CD14-positive monocyte (primary cell): ENCODE measurements at regions not wholly inside any gene's neighbourhood (a gene's known extent, or its start where the extent isn't known, plus 50 kb on each side); places are given as distances from the start of the nearest gene placed in this dataset.

ENCODE experiments used
- DNase-seq, 3 donors: peaks; one replicate each; pipeline ENCODE4 v3.0.0-alpha.2; 2011 to 2022
- H2AFZ ChIP-seq: 2 replicates; pipeline ENCODE4 v1.6.0; 2012; ENCODE audit warnings: mild to moderate bottlenecking, low read depth, low read length, inconsistent platforms; ENCODE audit not compliant: insufficient read depth, poor library complexity, severe bottlenecking
- H3K27ac ChIP-seq, 2 donors: 1 replicate in 1 of 2; 2 replicates in 1 of 2; pipeline ENCODE4 v1.5.1; 2012 to 2013; ENCODE audit warnings: low read length in 2 of 2, control low read depth in 1 of 2, inconsistent platforms in 1 of 2, low read depth in 1 of 2, mild to moderate bottlenecking in 1 of 2
- H3K27me3 ChIP-seq, 2 donors: one replicate each; pipeline versions ENCODE4 v1.6.0 to v1.6.1; 2011 to 2013; ENCODE audit warnings: low read length in 2 of 2; ENCODE audit not compliant: control insufficient read depth in 2 of 2, insufficient read depth in 2 of 2
- H3K36me3 ChIP-seq, 2 donors: replicated peaks in 1 of 2; 1 replicate in 1 of 2; 2 replicates in 1 of 2; pipeline versions ENCODE4 v1.5.1 to v1.6.1; 2012 to 2013; ENCODE audit warnings: low read length in 2 of 2, control low read depth in 1 of 2, inconsistent platforms in 1 of 2, mild to moderate bottlenecking in 1 of 2; ENCODE audit not compliant: insufficient read depth in 2 of 2, control insufficient read depth in 1 of 2
- H3K4me1 ChIP-seq, 2 donors: 1 replicate in 1 of 2; 2 replicates in 1 of 2; pipeline versions ENCODE4 v1.5.1 to v1.6.1; 2012 to 2013; ENCODE audit warnings: low read length in 2 of 2, control low read depth in 1 of 2, inconsistent platforms in 1 of 2, mild to moderate bottlenecking in 1 of 2, moderate library complexity in 1 of 2; ENCODE audit not compliant: insufficient read depth in 2 of 2, control insufficient read depth in 1 of 2
- H3K4me2 ChIP-seq: replicated peaks from 2 replicates; pipeline ENCODE3; 2012; ENCODE audit warnings: low read length, moderate library complexity, mild to moderate bottlenecking; ENCODE audit not compliant: poor library complexity, severe bottlenecking; ENCODE audit errors: extremely low read depth
- H3K4me3 ChIP-seq, 3 experiments: fragments of 200-600 bp in 1 of 3; sonication (generic) in 1 of 3; replicated peaks in 1 of 3; 1 replicate in 2 of 3; 2 replicates in 1 of 3; pipeline ENCODE4 v1.5.1; 2011 to 2013; ENCODE audit warnings: low read length in 3 of 3, mild to moderate bottlenecking in 3 of 3, control low read depth in 2 of 3, low read depth in 2 of 3, inconsistent platforms in 1 of 3, moderate library complexity in 1 of 3
- H3K79me2 ChIP-seq: 2 replicates; pipeline ENCODE4 v1.6.0; 2012; ENCODE audit warnings: mild to moderate bottlenecking, control low read depth, inconsistent platforms, low read length, moderate library complexity; ENCODE audit not compliant: insufficient read depth
- H3K9ac ChIP-seq: 2 replicates; pipeline ENCODE4 v1.6.0; 2017; ENCODE audit warnings: low read length, mild to moderate bottlenecking; ENCODE audit not compliant: insufficient read depth, poor library complexity, severe bottlenecking
- H3K9me3 ChIP-seq, 2 donors: replicated peaks in 1 of 2; 1 replicate in 1 of 2; 2 replicates in 1 of 2; pipeline versions ENCODE4 v1.5.1 to v1.6.1; 2012 to 2013; ENCODE audit warnings: low read length in 2 of 2, control low read depth in 1 of 2; ENCODE audit not compliant: control insufficient read depth in 1 of 2, insufficient read depth in 1 of 2
- H4K20me1 ChIP-seq: 2 replicates; pipeline ENCODE4 v1.6.0; 2012; ENCODE audit warnings: mild to moderate bottlenecking, low read length, control low read depth, moderate library complexity; ENCODE audit not compliant: insufficient read depth
- H3K27ac Mint-ChIP-seq, 7 donors: one replicate each; pipeline ENCODE4 v1.8.0; 2020; ENCODE audit warnings: mild to moderate bottlenecking in 7 of 7, mixed read lengths in 7 of 7, moderate library complexity in 6 of 7, inconsistent platforms in 2 of 7
- H3K27me3 Mint-ChIP-seq, 3 donors: one replicate each; pipeline ENCODE4 v1.8.0; 2021 to 2022; ENCODE audit warnings: low read depth in 3 of 3, mild to moderate bottlenecking in 3 of 3, mixed read lengths in 3 of 3, moderate library complexity in 3 of 3, inconsistent platforms in 1 of 3
- H3K36me3 Mint-ChIP-seq, 2 donors: one replicate each; pipeline ENCODE4 v1.8.0; 2020; ENCODE audit warnings: mixed read lengths in 2 of 2, inconsistent platforms in 1 of 2, mild to moderate bottlenecking in 1 of 2
- H3K4me1 Mint-ChIP-seq: one replicate; pipeline ENCODE4 v1.8.0; 2020; ENCODE audit warnings: mild to moderate bottlenecking, mixed read lengths
- H3K4me3 Mint-ChIP-seq, 2 donors: one replicate each; pipeline ENCODE4 v1.8.0; 2020; ENCODE audit warnings: mild to moderate bottlenecking in 2 of 2, mixed read lengths in 2 of 2, moderate library complexity in 1 of 2
- H3K9me3 Mint-ChIP-seq, 7 donors: one replicate each; pipeline ENCODE4 v1.8.0; 2020 to 2022; ENCODE audit warnings: mixed read lengths in 7 of 7, mild to moderate bottlenecking in 6 of 7, moderate library complexity in 6 of 7, inconsistent platforms in 2 of 7
- CTCF ChIP-seq: fragments of 200-600 bp; IDR thresholded peaks from one replicate; pipeline ENCODE4 v1.8.0; 2022; ENCODE audit warnings: antibody characterized with exemption, mild to moderate bottlenecking
- WGBS: methylation state at CpG from one replicate; pipeline ENCODE4 v1.1.5; 2013; ENCODE audit warnings: missing lambda C conversion rate; ENCODE audit not compliant: insufficient coverage; 5-methylcytosine and 5-hydroxymethylcytosine counted together
- intact Hi-C, 2 donors: fragments of 100-400 bp; cut with micrococcal nuclease; formaldehyde crosslinking; loops; one replicate each; pipeline versions ENCODE4 v1.15.0 to v1.15.1; 2023

- H3K4me3 Mint-ChIP-seq = no peak overlapping the region
- peaks cover 0 to 13% (median 0%) of the 10 kb centered on the region in 7 donors for H3K9me3 Mint-ChIP-seq
- no peaks in the 10 kb centered on the region for H3K36me3 ChIP-seq
- 52% methylated on average over 2 of the region's 7 CpGs for WGBS
- peaks cover 6 to 9% of the 10 kb centered on the region in 2 donors for H3K9me3 ChIP-seq
- H3K79me2 ChIP-seq = no peaks in the 10 kb centered on the region
- no peak overlapping the region for H3K9ac ChIP-seq
- TF ChIP-seq CTCF = no peak
- no peaks in the 10 kb centered on the region for H3K4me1 Mint-ChIP-seq
- no peak overlapping the region for H3K4me3 ChIP-seq
- no peak for DNase-seq
- no peak overlapping the region for H3K27ac Mint-ChIP-seq
- H3K4me2 ChIP-seq = no peak overlapping the region
- no peaks in the 10 kb centered on the region for H4K20me1 ChIP-seq
- no peaks in the 10 kb centered on the region for H3K4me1 ChIP-seq
- peaks cover 0 to 2% (median 0%) of the 10 kb centered on the region in 3 donors for H3K27me3 Mint-ChIP-seq
- intact Hi-C loops = no loop called here
- no peaks in the 10 kb centered on the region for H3K27me3 ChIP-seq
- H3K36me3 Mint-ChIP-seq = no peaks in the 10 kb centered on the region
- H3K27ac ChIP-seq = no peak overlapping the region
- H2AFZ ChIP-seq = no peak overlapping the region
Observed at GRCh38 chr13:54394085-54394700, 1365.6 kb downstream of the OLFM4 start.

GRCh38 chr13:54394908-54395307 lies 1366.3 kb downstream of the OLFM4 start:
- Histone ChIP-seq H3K27ac (no peak overlapping the region), H3K36me3 (no peaks in the 10 kb centered on the region), H3K27me3 (no peaks in the 10 kb centered on the region), H3K4me3 (no peak overlapping the region), H3K9me3 (peaks cover 6 to 9% of the 10 kb centered on the region in 2 donors), H4K20me1 (no peaks in the 10 kb centered on the region), H2AFZ (no peak overlapping the region), H3K4me1 (no peaks in the 10 kb centered on the region), H3K4me2 (no peak overlapping the region), H3K79me2 (no peaks in the 10 kb centered on the region), H3K9ac (no peak overlapping the region)
- Mint-ChIP-seq H3K4me3 (no peak overlapping the region), H3K4me1 (no peaks in the 10 kb centered on the region), H3K9me3 (peaks cover 0 to 13% (median 0%) of the 10 kb centered on the region in 7 donors), H3K36me3 (no peaks in the 10 kb centered on the region), H3K27ac (no peak overlapping the region), H3K27me3 (peaks cover 0 to 2% (median 0%) of the 10 kb centered on the region in 3 donors)
- TF ChIP-seq CTCF = no peak
- no peak for DNase-seq
- 50% methylated on average over 1 of the region's 6 CpGs for WGBS
- intact Hi-C loops = no loop called here
